Stimulated activated naive CD8-positive, alpha-beta T cell treated with anti-CD3 and anti-CD28 coated beads, Interleukin-15, amount 100 ng/mL, for 72 hours (primary cell): ENCODE measurements at regions not wholly inside any gene's neighbourhood (a gene's known extent, or its start where the extent isn't known, plus 50 kb on each side); places are given as distances from the start of the nearest gene placed in this dataset.

Experiments
- ATAC-seq: fragments of 150-1000 bp; cut with Tn5 transposase; 2 replicates; pipeline ENCODE4 v1.10.0; 2021; ENCODE audit warnings: mild to moderate bottlenecking, moderate library complexity
- DNase-seq, 2 donors: peaks; one replicate each; pipeline ENCODE4 v3.0.0; 2021 to 2022
- H3K27ac Mint-ChIP-seq, 2 donors: one replicate each; pipeline ENCODE4 v1.8.0; 2022; ENCODE audit warnings: mild to moderate bottlenecking in 2 of 2, mixed read lengths in 2 of 2, moderate library complexity in 2 of 2
- H3K27me3 Mint-ChIP-seq: one replicate; pipeline ENCODE4 v1.8.0; 2022; ENCODE audit warnings: mixed read lengths
- H3K4me1 Mint-ChIP-seq: one replicate; pipeline ENCODE4 v1.8.0; 2022; ENCODE audit warnings: mild to moderate bottlenecking, mixed read lengths
- H3K4me3 Mint-ChIP-seq, 2 donors: one replicate each; pipeline ENCODE4 v1.8.0; 2022; ENCODE audit warnings: mild to moderate bottlenecking in 2 of 2, mixed read lengths in 2 of 2, moderate library complexity in 1 of 2
- H3K9me3 Mint-ChIP-seq, 2 donors: one replicate each; pipeline ENCODE4 v1.8.0; 2022; ENCODE audit warnings: mixed read lengths in 2 of 2

GRCh38 chr5:158033724-158034123 is 174.8 kb upstream of the CLINT1 start:
- no peak for DNase-seq
- Mint-ChIP-seq H3K9me3 (peaks cover 16 to 21% of the 10 kb centered on the region in 2 donors), H3K27me3 (peaks cover 19% of the 10 kb centered on the region), H3K4me3 (no peak overlapping the region), H3K27ac (no peak overlapping the region), H3K4me1 (peaks cover 10% of the 10 kb centered on the region)
- ATAC-seq: no peak

- Mint-ChIP-seq H3K27me3 (peaks cover 19% of the 10 kb centered on the region), H3K4me1 (peaks cover 10% of the 10 kb centered on the region), H3K9me3 (peaks cover 16 to 21% of the 10 kb centered on the region in 2 donors), H3K4me3 (no peak overlapping the region), H3K27ac (no peak overlapping the region)
- no peak for DNase-seq
- no peak for ATAC-seq
These were observed 174.1 kb upstream of the CLINT1 start for GRCh38 chr5:158033076-158033475.

DNA sequence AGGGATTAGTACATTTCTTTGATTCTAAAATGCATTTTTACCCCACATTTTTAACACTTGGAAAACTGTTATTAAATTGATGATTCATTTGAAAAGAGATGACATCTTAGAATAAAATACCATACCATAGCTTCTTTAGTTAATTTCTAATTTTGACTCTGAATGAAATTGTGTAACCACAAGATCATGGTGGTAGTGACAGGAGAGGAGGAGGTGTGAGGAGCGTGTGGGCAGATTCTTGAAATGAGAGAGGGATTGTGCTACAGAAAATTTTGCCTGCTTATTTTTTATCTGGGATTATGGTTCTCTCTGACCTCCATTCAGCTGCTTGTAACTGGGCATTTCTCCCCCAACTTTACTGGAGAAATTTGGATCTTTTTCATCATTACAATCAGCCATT is 173.3 kb upstream of the CLINT1 start:
- H3K4me3 Mint-ChIP-seq: no peak overlapping the region
- H3K4me1 Mint-ChIP-seq: peaks cover 10% of the 10 kb centered on the region
- peaks cover 19% of the 10 kb centered on the region for H3K27me3 Mint-ChIP-seq
- ATAC-seq (no peak), DNase-seq (no peak)
- H3K9me3 Mint-ChIP-seq: peaks cover 16 to 21% of the 10 kb centered on the region in 2 donors
- no peak overlapping the region for H3K27ac Mint-ChIP-seq

DNA sequence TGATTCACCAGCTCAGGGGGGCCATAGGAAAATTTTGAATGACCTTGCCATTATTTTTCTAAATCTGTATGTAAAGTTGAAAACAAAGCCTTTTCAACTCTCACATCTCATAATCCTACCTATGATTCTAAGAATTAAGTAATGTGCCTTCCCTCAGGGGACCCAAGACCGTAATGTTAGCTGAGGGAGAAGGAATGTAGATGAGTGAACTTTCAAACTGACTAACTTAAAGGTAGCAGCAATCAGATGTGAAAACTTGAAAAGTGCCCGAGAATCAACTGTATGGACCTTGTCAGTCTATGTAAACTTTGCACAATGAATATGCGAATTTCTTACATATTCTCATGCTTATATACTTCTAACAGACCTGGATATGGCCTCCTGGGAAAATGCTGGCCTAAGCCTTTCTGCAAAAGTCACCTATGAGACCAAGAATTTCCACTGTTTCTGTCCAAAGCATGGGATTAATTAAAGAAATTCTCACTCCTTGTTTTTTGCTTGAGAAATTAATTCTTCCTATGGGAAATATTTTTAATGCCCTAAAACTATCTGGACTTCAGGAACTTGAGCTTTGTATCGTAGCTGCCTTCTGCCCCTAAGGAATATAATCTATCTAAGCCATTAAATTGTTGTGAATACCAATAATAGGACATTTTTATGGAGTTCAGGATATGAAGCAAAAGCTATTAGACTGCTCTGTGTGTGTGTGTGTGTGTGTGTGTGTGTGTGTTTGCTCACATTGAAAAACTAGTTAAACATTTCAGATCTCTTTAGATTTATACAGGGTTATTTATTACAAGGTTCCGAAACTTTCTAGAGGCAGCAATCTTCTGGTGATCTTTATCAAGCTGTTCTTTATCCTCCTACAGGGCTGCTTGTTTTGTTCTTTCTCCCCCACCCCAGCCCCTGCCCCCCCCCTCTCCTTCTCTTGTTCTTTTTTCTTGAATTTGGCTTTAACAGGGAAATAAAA is 169.1 kb upstream of the CLINT1 start:
- Mint-ChIP-seq H3K4me3 (no peak overlapping the region), H3K27me3 (peaks cover 25% of the 10 kb centered on the region), H3K27ac (no peak overlapping the region), H3K9me3 (no peaks in the 10 kb centered on the region), H3K4me1 (peaks cover 10% of the 10 kb centered on the region)
- DNase-seq (no peak), ATAC-seq (no peak)

DNA sequence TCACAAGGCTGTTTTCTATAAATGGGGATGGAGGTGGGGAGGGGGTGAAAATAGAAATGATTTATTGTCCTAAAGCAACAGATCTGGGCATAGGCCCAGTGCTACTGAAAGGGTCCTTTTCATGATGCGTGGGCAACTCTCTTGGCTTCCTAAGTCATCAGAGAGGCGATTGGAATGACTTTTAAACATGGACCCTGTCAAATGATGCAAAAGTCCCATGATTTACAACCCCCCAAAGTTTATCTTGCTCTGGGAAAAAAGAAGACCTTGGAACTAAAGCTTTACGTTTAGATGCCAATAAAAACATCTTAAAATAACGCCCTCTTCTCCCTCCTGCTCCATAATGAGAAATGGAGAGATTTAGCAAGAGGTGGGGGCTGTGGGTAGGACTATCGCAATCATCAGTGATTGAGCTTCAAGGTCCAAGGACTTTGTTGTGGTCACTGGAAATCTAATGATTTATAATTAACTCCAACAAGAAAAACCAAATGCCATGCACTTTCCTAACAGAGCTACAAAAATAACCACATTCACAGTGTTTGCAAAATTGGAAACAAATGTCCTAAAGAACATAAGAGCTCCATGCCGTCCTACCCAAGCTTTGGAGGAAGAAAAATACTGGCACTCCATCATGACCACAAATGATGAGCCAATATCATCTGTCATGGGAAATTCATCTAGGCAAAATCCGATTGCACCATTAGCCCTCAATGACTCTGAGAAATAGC is 167.5 kb upstream of the CLINT1 start:
- Mint-ChIP-seq H3K27ac (no peak overlapping the region), H3K4me1 (no peaks in the 10 kb centered on the region), H3K27me3 (peaks cover 36% of the 10 kb centered on the region), H3K4me3 (no peak overlapping the region), H3K9me3 (no peaks in the 10 kb centered on the region)
- DNase-seq: no peak
- ATAC-seq: no peak

DNA sequence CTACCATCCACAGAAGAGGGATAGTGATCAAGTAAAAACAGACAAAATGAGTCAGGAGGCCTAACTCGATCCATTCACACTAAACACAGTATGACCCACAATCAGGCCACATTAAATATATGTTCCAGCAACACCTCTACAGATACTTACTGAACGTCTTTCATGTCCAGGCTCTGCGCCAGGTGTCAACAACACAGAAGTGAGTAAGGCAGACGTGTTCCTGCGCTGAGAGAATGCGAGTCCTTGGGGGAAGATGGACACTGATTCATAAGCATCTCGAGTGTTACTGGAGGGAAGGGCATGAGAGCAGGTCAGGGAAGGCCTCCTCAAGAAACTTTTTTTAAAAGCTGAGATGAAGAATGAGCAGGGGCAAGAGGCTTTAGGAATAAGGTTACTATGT is 164.3 kb upstream of the CLINT1 start:
- DNase-seq: no peak
- Mint-ChIP-seq H3K27me3 (peaks cover 23% of the 10 kb centered on the region), H3K27ac (no peak overlapping the region), H3K4me3 (no peak overlapping the region), H3K9me3 (no peaks in the 10 kb centered on the region), H3K4me1 (no peaks in the 10 kb centered on the region)
- ATAC-seq: no peak

DNA sequence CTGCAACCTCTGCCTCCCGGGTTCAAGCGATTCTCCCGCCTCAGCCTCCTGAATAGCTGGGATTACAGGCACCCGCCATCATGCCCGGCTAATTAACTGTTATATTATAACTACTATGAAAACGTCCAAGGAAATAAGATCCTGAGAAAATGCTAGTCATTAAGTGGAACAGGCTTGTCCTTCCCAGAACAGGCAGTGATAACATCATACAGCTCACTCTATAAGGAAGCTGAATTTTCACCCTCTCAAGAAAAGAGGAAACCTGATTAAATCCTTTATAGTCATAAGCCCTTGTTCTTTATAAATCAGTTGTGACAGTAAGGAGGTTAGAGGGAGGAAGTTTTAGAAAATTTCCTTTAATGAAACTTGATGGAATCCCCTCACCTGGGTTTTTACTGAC is 163.9 kb upstream of the CLINT1 start:
- H3K27me3 Mint-ChIP-seq: peaks cover 23% of the 10 kb centered on the region
- ATAC-seq: no peak

GRCh38 chr5:158022393-158022792 is 163.4 kb upstream of the CLINT1 start:
- Mint-ChIP-seq H3K27me3 (peaks cover 23% of the 10 kb centered on the region), H3K4me3 (no peak overlapping the region), H3K4me1 (no peaks in the 10 kb centered on the region), H3K9me3 (no peaks in the 10 kb centered on the region), H3K27ac (no peak overlapping the region)
- no peak for ATAC-seq
- no peak for DNase-seq

More for the DNA sequence above, 163.9 kb upstream of the CLINT1 start:
- Mint-ChIP-seq H3K27ac (no peak overlapping the region), H3K4me1 (no peaks in the 10 kb centered on the region), H3K9me3 (no peaks in the 10 kb centered on the region), H3K4me3 (no peak overlapping the region)
- no peak for DNase-seq

DNA sequence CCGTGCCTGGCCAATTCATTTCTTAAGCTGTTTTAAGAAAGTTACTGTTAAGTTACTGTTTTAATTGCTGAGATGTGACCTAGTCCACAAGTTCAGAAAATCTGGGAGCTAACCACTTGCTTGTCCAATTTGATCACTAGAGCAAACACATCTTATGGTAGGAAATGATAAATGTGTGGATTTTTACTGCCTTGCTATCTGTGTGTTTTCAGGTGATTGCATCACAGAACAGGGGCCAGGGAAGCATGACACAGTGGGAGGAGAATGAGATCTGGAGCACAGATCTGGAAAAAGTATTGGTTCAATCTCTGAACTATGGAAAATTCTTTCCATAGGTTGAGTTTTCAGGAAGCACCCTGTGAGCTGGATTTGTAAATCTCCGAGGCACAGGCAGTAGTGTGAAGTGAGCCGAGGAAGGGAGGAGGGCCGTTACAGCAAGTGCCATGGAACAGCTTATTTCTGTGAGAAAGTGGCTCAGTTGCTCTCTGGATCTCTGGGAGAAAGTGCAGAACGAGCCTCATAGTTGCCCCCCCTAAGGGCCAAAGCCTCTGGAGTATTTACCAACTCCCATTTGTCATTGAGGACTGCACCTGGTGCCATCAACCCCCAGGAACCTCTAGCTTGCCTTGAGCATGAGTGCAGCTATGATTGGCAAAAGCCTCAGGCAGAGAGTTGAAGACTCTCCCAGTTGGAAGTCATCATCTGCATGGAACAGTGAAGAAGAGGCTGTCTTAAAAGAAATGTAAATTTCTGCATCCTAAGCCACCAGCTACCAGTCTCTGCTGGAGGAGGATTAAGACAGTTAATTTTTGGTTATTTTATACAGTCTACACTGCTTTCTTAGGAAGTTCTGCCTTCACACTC is 161.8 kb upstream of the CLINT1 start:
- no peak for ATAC-seq
- DNase-seq: no peak
- H3K27me3 Mint-ChIP-seq: peaks cover 23% of the 10 kb centered on the region
- H3K27ac Mint-ChIP-seq: no peak overlapping the region
- H3K9me3 Mint-ChIP-seq: no peaks in the 10 kb centered on the region
- no peaks in the 10 kb centered on the region for H3K4me1 Mint-ChIP-seq
- H3K4me3 Mint-ChIP-seq: no peak overlapping the region

GRCh38 chr5:158017469-158017868 is 158.5 kb upstream of the CLINT1 start:
- no peaks in the 10 kb centered on the region for H3K9me3 Mint-ChIP-seq
- no peaks in the 10 kb centered on the region for H3K4me1 Mint-ChIP-seq
- ATAC-seq (no peak), DNase-seq (no peak)
- no peak overlapping the region for H3K4me3 Mint-ChIP-seq
- H3K27me3 Mint-ChIP-seq: peaks cover 20% of the 10 kb centered on the region
- no peak overlapping the region for H3K27ac Mint-ChIP-seq

DNA sequence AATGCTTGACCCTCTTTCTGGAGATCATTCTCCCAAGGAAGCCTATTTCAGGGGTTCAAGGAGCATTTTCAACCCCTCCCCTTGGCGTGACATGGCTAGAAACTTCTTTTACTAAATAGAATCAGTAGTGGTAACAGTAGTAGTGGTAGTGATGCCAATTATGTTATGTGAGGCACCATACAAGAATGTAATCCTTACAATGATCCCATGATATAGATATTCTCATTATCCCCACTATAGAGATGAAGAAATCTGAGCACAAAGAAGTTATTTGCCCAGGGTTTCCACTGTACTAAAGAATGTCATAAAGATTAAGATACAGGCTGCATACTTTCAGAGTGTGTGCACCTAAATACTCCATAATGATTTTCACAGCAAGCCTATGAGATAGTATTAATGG is 155.4 kb upstream of the CLINT1 start:
- peaks cover 8% of the 10 kb centered on the region for H3K27me3 Mint-ChIP-seq
- H3K9me3 Mint-ChIP-seq: no peaks in the 10 kb centered on the region
- no peak for DNase-seq
- ATAC-seq: no peak
- no peak overlapping the region for H3K27ac Mint-ChIP-seq
- H3K4me1 Mint-ChIP-seq: no peaks in the 10 kb centered on the region
- no peak overlapping the region for H3K4me3 Mint-ChIP-seq

- H3K27me3 Mint-ChIP-seq: peaks cover 8% of the 10 kb centered on the region
- no peak overlapping the region for H3K27ac Mint-ChIP-seq
- ATAC-seq (no peak), DNase-seq (peak in 1 of 2 donors; percentile 1)
- H3K4me3 Mint-ChIP-seq: no peak overlapping the region
- no peaks in the 10 kb centered on the region for H3K4me1 Mint-ChIP-seq
- H3K9me3 Mint-ChIP-seq: no peaks in the 10 kb centered on the region
These were observed 155.0 kb upstream of the CLINT1 start for GRCh38 chr5:158013939-158014338.

DNA sequence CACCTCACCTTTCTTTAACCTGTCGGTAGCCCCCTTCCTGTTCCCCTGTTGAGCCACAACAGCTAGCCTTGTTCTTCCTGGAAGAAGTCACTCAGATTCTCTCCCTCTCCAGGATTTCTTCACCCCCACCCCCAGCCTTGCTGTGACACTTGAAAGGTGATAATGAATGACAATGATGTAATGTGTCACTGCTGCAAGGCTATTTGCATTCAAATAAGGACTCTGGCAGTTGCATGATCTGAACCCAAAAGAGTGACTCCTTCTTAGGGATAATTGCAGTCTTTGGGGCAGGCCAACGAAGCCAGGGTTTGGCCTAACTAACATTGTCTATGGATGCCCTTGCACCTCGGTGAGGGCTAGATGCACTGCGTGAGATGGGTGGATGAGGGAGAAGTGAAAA is 154.4 kb upstream of the CLINT1 start:
- peaks cover 8% of the 10 kb centered on the region for H3K27me3 Mint-ChIP-seq
- no peaks in the 10 kb centered on the region for H3K9me3 Mint-ChIP-seq
- no peak for ATAC-seq
- peak overlapping the region; percentile 36 to 62 for H3K27ac Mint-ChIP-seq
- DNase-seq: no peak
- H3K4me3 Mint-ChIP-seq: no peak overlapping the region
- H3K4me1 Mint-ChIP-seq: no peaks in the 10 kb centered on the region

GRCh38 chr5:158011422-158011821 is 152.5 kb upstream of the CLINT1 start:
- H3K27me3 Mint-ChIP-seq: peaks cover 8% of the 10 kb centered on the region
- no peak overlapping the region for H3K4me3 Mint-ChIP-seq
- no peak for DNase-seq
- H3K9me3 Mint-ChIP-seq: no peaks in the 10 kb centered on the region
- H3K4me1 Mint-ChIP-seq: no peaks in the 10 kb centered on the region
- ATAC-seq: no peak
- H3K27ac Mint-ChIP-seq: peak overlapping the region in 1 of 2 donors; percentile 19

- no peaks in the 10 kb centered on the region for H3K4me1 Mint-ChIP-seq
- no peak overlapping the region for H3K27ac Mint-ChIP-seq
- no peaks in the 10 kb centered on the region for H3K9me3 Mint-ChIP-seq
- H3K4me3 Mint-ChIP-seq: no peak overlapping the region
- no peak for ATAC-seq
- peaks cover 8% of the 10 kb centered on the region for H3K27me3 Mint-ChIP-seq
- DNase-seq: no peak
These were observed 151.9 kb upstream of the CLINT1 start for GRCh38 chr5:158010831-158011230.
